Osteocyte (in vitro differentiated cells): ENCODE measurements at regions not wholly inside any gene's neighbourhood (a gene's known extent, or its start where the extent isn't known, plus 50 kb on each side); places are given as distances from the start of the nearest gene placed in this dataset.

Experiments
- DNase-seq: peaks from one replicate; pipeline ENCODE4 v3.0.0; 2021; ENCODE audit warnings: mixed read lengths; ENCODE audit not compliant: unreplicated experiment; ENCODE audit errors: extremely low spot score
- H3K27ac Mint-ChIP-seq: one replicate; pipeline ENCODE4 v1.8.0; 2021; ENCODE audit warnings: mild to moderate bottlenecking, mixed read lengths; ENCODE audit not compliant: unreplicated experiment
- H3K27me3 Mint-ChIP-seq: one replicate; pipeline ENCODE4 v1.8.0; 2021; ENCODE audit warnings: mixed read lengths; ENCODE audit not compliant: unreplicated experiment
- H3K36me3 Mint-ChIP-seq: one replicate; pipeline ENCODE4 v1.8.0; 2021; ENCODE audit warnings: mixed read lengths; ENCODE audit not compliant: unreplicated experiment
- H3K4me1 Mint-ChIP-seq: one replicate; pipeline ENCODE4 v1.8.0; 2021; ENCODE audit warnings: mixed read lengths; ENCODE audit not compliant: unreplicated experiment
- H3K4me3 Mint-ChIP-seq: one replicate; pipeline ENCODE4 v1.8.0; 2021; ENCODE audit warnings: mild to moderate bottlenecking, moderate library complexity, mixed read lengths; ENCODE audit not compliant: unreplicated experiment
- H3K9me3 Mint-ChIP-seq: one replicate; pipeline ENCODE4 v1.8.0; 2021; ENCODE audit warnings: mixed read lengths; ENCODE audit not compliant: unreplicated experiment
- TF ChIP-seq, protein P1 (sequence below): fragments of 200-600 bp; sonication (generic); IDR thresholded peaks from 2 replicates; pipeline ENCODE4 v1.5.0; 2021; ENCODE audit warnings: antibody characterized with exemption, mild to moderate bottlenecking, moderate library complexity

DNA sequence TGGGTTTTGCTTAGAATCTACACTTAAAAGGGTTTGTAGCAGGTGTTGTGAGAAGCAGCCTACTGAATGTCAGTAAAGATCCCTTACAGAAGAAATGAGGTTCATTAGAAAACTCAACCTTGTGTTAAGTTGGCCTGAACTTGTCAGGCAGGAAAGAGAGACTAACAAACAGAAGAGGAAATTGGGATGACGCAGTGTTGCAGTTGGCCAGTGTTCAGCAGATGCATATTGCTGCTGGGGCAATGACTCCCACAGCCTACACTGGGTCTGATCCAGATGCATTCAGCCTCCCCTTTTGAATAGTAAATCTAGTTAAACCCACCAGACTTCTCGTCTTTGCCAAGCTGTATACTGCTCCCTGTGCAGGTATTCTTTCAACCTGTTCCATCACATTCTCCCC, 409.4 kb downstream of the UBE2NL start:
- no peak overlapping the region for H3K4me3 Mint-ChIP-seq
- H3K27ac Mint-ChIP-seq = no peak overlapping the region
- H3K4me1 Mint-ChIP-seq = no peaks in the 10 kb centered on the region
- DNase-seq = no peak
- H3K27me3 Mint-ChIP-seq = no peaks in the 10 kb centered on the region
- H3K9me3 Mint-ChIP-seq = peaks cover 58% of the 10 kb centered on the region
- no peaks in the 10 kb centered on the region for H3K36me3 Mint-ChIP-seq
- TF ChIP-seq, protein P1, sequence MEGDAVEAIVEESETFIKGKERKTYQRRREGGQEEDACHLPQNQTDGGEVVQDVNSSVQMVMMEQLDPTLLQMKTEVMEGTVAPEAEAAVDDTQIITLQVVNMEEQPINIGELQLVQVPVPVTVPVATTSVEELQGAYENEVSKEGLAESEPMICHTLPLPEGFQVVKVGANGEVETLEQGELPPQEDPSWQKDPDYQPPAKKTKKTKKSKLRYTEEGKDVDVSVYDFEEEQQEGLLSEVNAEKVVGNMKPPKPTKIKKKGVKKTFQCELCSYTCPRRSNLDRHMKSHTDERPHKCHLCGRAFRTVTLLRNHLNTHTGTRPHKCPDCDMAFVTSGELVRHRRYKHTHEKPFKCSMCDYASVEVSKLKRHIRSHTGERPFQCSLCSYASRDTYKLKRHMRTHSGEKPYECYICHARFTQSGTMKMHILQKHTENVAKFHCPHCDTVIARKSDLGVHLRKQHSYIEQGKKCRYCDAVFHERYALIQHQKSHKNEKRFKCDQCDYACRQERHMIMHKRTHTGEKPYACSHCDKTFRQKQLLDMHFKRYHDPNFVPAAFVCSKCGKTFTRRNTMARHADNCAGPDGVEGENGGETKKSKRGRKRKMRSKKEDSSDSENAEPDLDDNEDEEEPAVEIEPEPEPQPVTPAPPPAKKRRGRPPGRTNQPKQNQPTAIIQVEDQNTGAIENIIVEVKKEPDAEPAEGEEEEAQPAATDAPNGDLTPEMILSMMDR = no peak

DNA sequence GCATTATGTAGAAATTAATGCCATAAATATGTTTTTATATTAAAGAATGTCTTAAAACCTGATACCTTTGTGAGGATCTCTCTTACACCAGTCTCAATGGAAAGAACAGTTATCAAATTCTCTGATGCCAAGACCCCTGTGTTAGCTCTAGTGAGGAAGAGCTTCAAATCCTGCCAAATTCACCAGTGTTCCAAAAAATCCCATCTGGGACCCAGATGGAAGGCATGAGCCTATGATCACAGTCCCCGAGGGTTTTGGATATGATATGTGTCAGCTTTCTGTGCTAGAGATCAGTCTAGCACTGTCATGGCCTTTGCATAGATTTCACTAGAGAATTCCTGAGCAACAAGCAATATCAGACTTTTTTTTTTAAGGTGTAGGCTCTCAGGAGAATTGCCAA, 412.1 kb downstream of the UBE2NL start:
- H3K4me1 Mint-ChIP-seq = no peaks in the 10 kb centered on the region
- H3K36me3 Mint-ChIP-seq = no peaks in the 10 kb centered on the region
- H3K9me3 Mint-ChIP-seq = peaks cover 42% of the 10 kb centered on the region
- H3K27ac Mint-ChIP-seq = no peak overlapping the region
- H3K27me3 Mint-ChIP-seq = no peaks in the 10 kb centered on the region
- TF ChIP-seq, protein P1 = no peak
- H3K4me3 Mint-ChIP-seq = no peak overlapping the region
- DNase-seq = no peak

DNA sequence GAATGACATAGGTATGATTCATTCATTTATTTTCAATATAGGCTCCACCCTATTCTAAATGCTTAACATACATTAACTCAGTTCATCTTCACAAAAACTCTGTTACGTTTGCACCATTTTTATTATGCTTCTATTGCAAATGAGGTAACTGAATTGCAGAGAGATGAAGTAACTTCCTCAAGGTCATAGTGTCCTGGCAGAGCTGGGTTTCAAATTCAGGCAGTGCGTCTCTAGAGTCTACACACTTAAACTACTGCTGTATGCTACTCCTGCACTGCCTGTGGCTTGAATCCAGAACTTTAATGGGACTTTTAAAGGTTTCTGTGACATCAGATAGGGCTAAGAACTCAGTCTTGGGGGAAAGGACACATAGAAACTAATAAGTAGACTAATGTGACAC, 413.4 kb downstream of the UBE2NL start:
- H3K4me3 Mint-ChIP-seq = no peak overlapping the region
- peaks cover 35% of the 10 kb centered on the region for H3K9me3 Mint-ChIP-seq
- no peak for DNase-seq

DNA sequence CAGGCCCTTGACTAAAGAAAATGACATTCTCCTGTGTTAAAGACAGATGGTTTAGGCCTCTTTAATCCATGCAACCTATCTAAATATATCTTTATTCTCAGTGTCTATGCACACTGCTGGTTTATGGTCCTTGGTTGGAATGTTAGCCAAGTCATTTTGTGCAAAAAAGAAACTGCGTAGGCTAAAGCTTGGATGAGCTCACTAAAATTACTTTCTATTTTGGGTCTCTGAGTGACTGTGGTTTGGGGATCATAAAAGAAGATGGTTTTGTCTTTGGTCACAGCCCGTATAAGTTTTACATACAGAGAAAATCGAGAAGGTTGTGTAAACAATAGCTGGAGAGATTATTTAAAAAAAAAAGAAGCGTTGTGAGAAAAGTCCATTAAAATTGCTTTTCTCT, 443.6 kb downstream of the UBE2NL start:
- no peak overlapping the region for H3K27ac Mint-ChIP-seq
- H3K9me3 Mint-ChIP-seq = peaks cover 19% of the 10 kb centered on the region
- H3K4me1 Mint-ChIP-seq = no peaks in the 10 kb centered on the region
- no peaks in the 10 kb centered on the region for H3K27me3 Mint-ChIP-seq
- no peak overlapping the region for H3K4me3 Mint-ChIP-seq
- H3K36me3 Mint-ChIP-seq = no peaks in the 10 kb centered on the region
- no peak for DNase-seq
- TF ChIP-seq, protein P1 = no peak

More for the DNA sequence above, 413.4 kb downstream of the UBE2NL start:
- H3K4me1 Mint-ChIP-seq = no peaks in the 10 kb centered on the region
- no peak overlapping the region for H3K27ac Mint-ChIP-seq
- no peaks in the 10 kb centered on the region for H3K27me3 Mint-ChIP-seq
- no peaks in the 10 kb centered on the region for H3K36me3 Mint-ChIP-seq
- TF ChIP-seq, protein P1 = no peak

DNA sequence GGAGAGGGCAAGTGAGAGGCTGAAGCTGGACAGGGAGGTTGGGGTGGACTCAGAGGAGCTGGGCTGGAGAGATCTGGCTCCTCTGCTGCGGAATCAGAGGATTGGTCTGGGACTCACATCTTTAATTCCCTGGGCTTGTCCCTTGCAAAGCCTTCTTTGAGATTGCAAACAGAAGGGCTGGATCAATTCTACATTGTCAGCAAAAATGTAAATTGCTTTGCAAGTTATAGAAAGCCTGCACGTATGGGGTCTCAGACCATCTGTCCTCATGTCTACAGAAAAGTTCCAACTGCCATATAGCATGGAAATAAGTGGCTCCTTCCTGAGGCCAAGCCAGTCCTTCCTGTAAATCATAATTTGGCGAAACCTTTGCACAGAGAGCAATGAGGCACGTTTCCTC, 449.6 kb downstream of the UBE2NL start:
- H3K27me3 Mint-ChIP-seq = no peaks in the 10 kb centered on the region
- no peaks in the 10 kb centered on the region for H3K36me3 Mint-ChIP-seq
- no peaks in the 10 kb centered on the region for H3K4me1 Mint-ChIP-seq
- H3K9me3 Mint-ChIP-seq = peaks cover 31% of the 10 kb centered on the region
- no peak overlapping the region for H3K27ac Mint-ChIP-seq
- DNase-seq = no peak
- no peak overlapping the region for H3K4me3 Mint-ChIP-seq
- TF ChIP-seq, protein P1 = no peak
